Adrenal gland (tissue), 5 donors: ENCODE measurements at regions not wholly inside any gene's neighbourhood (a gene's known extent, or its start where the extent isn't known, plus 50 kb on each side); places are given as distances from the start of the nearest gene placed in this dataset.
A peak's percentile ranks its signal among the peaks of the same experiment; 100 is the strongest.

ENCODE experiments used
- POLR2A ChIP-seq, 2 donors: fragments of 450-650 bp; IDR thresholded peaks; one replicate each; pipeline ENCODE4 v1.6.1; 2017; ENCODE audit warnings: antibody characterized with exemption in 2 of 2, mild to moderate bottlenecking in 2 of 2, moderate library complexity in 1 of 2
- TF ChIP-seq, protein P1 (sequence below), 6 experiments: fragments of 450-650 bp in 4 of 6; fragments of 200-600 bp in 2 of 6; sonication (generic) in 1 of 6; IDR thresholded peaks; 1 replicate in 5 of 6; 2 replicates in 1 of 6; pipeline versions ENCODE4 v1.5.1 to v1.8.0; 2016 to 2021; ENCODE audit warnings: antibody characterized with exemption in 6 of 6, mild to moderate bottlenecking in 2 of 6, moderate library complexity in 1 of 6
- donor health status: DM: no; HTN: no; CAD: no.

DNA sequence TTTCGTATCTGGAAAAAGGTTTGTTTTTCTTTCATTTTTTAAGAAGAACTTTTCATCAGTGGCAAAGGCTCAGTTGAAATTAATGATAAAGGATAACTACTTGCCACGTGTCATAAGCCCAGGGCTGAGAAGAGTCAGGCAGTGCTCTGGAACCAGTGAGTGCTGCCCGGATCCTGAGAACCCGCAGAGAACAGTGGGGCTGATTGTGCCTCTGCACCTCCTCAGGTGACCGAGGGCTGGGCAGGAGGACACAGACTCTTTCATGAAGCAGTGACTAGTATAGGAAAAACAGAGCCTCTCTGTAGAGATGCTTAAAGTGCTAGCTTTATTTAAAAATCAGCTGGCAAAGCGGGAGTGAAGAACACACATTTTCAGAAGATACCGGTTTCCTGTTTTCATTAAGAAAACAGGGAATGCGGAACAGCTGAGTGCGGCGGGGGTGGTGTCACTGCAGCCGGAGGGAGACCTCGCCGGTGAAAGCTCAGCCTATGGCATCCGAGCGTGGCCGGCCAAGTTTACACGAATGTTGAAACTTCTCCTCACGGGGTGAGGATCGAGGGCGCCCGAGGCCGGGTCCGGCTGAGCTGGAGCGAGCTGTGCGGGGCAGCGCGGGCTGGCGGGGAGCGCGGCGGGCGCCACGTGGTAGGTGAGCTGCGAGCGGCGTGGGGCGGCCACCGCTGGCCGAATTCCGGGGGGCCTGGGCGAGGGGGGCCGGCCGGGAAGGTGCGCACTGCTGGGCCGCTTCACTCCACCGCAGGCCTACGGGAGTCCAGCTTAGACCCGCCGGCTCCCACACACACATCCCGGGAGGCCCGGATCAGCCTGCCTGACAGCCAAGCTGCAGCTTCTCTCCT, 134.7 kb upstream of the DMRT1 start:
- TF ChIP-seq, protein P1, sequence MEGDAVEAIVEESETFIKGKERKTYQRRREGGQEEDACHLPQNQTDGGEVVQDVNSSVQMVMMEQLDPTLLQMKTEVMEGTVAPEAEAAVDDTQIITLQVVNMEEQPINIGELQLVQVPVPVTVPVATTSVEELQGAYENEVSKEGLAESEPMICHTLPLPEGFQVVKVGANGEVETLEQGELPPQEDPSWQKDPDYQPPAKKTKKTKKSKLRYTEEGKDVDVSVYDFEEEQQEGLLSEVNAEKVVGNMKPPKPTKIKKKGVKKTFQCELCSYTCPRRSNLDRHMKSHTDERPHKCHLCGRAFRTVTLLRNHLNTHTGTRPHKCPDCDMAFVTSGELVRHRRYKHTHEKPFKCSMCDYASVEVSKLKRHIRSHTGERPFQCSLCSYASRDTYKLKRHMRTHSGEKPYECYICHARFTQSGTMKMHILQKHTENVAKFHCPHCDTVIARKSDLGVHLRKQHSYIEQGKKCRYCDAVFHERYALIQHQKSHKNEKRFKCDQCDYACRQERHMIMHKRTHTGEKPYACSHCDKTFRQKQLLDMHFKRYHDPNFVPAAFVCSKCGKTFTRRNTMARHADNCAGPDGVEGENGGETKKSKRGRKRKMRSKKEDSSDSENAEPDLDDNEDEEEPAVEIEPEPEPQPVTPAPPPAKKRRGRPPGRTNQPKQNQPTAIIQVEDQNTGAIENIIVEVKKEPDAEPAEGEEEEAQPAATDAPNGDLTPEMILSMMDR (IDR thresholded peaks at IDR 0.05): no peak
- TF ChIP-seq POLR2A (IDR thresholded peaks at IDR 0.05): peak in 1 of 2 donors; percentile 43
